Neural cell (in vitro differentiated cells): ENCODE measurements at regions not wholly inside any gene's neighbourhood (a gene's known extent, or its start where the extent isn't known, plus 50 kb on each side); places are given as distances from the start of the nearest gene placed in this dataset.

Source experiments
- H2AFZ ChIP-seq: fragments of 200-600, 300-800 bp; sonication (generic), shearing (Covaris generic); 2 replicates; pipeline ENCODE4 v1.6.0; 2014; ENCODE audit warnings: low read depth, mild to moderate bottlenecking, antibody characterized with exemption, low read length, moderate library complexity
- H3F3A ChIP-seq: fragments of 200-600 bp; shearing (Covaris generic); 2 replicates; pipeline ENCODE4 v1.6.1; 2016; ENCODE audit warnings: mild to moderate bottlenecking, moderate library complexity, mixed read lengths, antibody characterized with exemption, low read length; ENCODE audit not compliant: insufficient read depth, poor library complexity, severe bottlenecking
- H3K27ac ChIP-seq: fragments of 200-600, 300-800 bp; sonication (generic), shearing (Covaris generic); 2 replicates; pipeline ENCODE4 v1.5.1; 2014; ENCODE audit warnings: mild to moderate bottlenecking, low read length, moderate library complexity
- H3K27me3 ChIP-seq: fragments of 300-800, 200-600 bp; sonication (generic), shearing (Covaris generic); 2 replicates; pipeline ENCODE4 v1.6.0; 2014; ENCODE audit warnings: mild to moderate bottlenecking, low read depth, low read length, moderate library complexity; ENCODE audit not compliant: insufficient read depth
- H3K36me3 ChIP-seq: fragments of 300-800, 200-600 bp; sonication (generic), shearing (Covaris generic); 2 replicates; pipeline ENCODE4 v1.5.1; 2014; ENCODE audit warnings: mild to moderate bottlenecking, antibody characterized with exemption, low read length, moderate library complexity; ENCODE audit not compliant: insufficient read depth
- H3K4me2 ChIP-seq: fragments of 300-800, 200-600 bp; sonication (generic), shearing (Covaris generic); 2 replicates; pipeline ENCODE4 v1.6.0; 2014; ENCODE audit warnings: mild to moderate bottlenecking, low read length
- H3K4me3 ChIP-seq: fragments of 300-800, 200-600 bp; sonication (generic), shearing (Covaris generic); 2 replicates; pipeline ENCODE4 v1.5.1; 2014; ENCODE audit warnings: mild to moderate bottlenecking, low read length, moderate library complexity
- H3K79me2 ChIP-seq: fragments of 200-600 bp; shearing (Covaris generic); replicated peaks from 2 replicates; pipeline ENCODE4 v1.6.0; 2014; ENCODE audit warnings: mild to moderate bottlenecking, low read length, moderate library complexity; ENCODE audit not compliant: insufficient read depth
- H3K9ac ChIP-seq: fragments of 300-800, 200-600 bp; sonication (generic), shearing (Covaris generic); 2 replicates; pipeline ENCODE4 v1.6.1; 2016; ENCODE audit warnings: mild to moderate bottlenecking, low read length, mixed read lengths
- H3K9me2 ChIP-seq: fragments of 200-600 bp; shearing (Covaris generic); 2 replicates; pipeline ENCODE4 v1.6.1; 2016; ENCODE audit warnings: mild to moderate bottlenecking, low read length, mixed read lengths; ENCODE audit not compliant: insufficient read depth
- H3K9me3 ChIP-seq: fragments of 200-600, 300-800 bp; sonication (generic), shearing (Covaris generic); 2 replicates; pipeline ENCODE4 v1.6.1; 2016; ENCODE audit warnings: mild to moderate bottlenecking, mixed run types, low read length, moderate library complexity, mixed read lengths
- H4K20me1 ChIP-seq: fragments of 200-600 bp; shearing (Covaris generic); 2 replicates; pipeline ENCODE4 v1.6.1; 2016; ENCODE audit warnings: mild to moderate bottlenecking, mixed run types; ENCODE audit not compliant: insufficient read depth
- CTCF ChIP-seq: fragments of 450-650 bp; IDR thresholded peaks from 2 replicates; pipeline ENCODE4 v1.5.1; 2014; ENCODE audit warnings: antibody characterized with exemption, mild to moderate bottlenecking, moderate library complexity; ENCODE audit not compliant: poor library complexity, severe bottlenecking
- EP300 ChIP-seq: fragments of 450-650 bp; conservative IDR thresholded peaks from 2 replicates; pipeline ENCODE4 v1.6.1; 2014; ENCODE audit warnings: antibody characterized with exemption, mild to moderate bottlenecking, moderate library complexity; ENCODE audit not compliant: poor library complexity, severe bottlenecking
- EZH2 ChIP-seq: fragments of 200-600, 300-800 bp; shearing (Covaris generic), sonication (generic); IDR thresholded peaks from 2 replicates; pipeline ENCODE4 v1.6.1; 2014; ENCODE audit warnings: antibody characterized with exemption, low read length, borderline replicate concordance, mild to moderate bottlenecking; ENCODE audit not compliant: insufficient read depth, poor library complexity, severe bottlenecking
- MXI1 ChIP-seq: fragments of 450-650 bp; conservative IDR thresholded peaks from 2 replicates; pipeline ENCODE4 v1.6.1; 2014; ENCODE audit warnings: antibody characterized with exemption, mild to moderate bottlenecking; ENCODE audit not compliant: poor library complexity, severe bottlenecking
- POLR2AphosphoS5 ChIP-seq: IDR thresholded peaks from 2 replicates; pipeline ENCODE4 v1.6.1; 2012
- RAD21 ChIP-seq: fragments of 450-650 bp; conservative IDR thresholded peaks from 2 replicates; pipeline ENCODE4 v1.6.1; 2014; ENCODE audit warnings: antibody characterized with exemption, mild to moderate bottlenecking, moderate library complexity
- REST ChIP-seq: IDR thresholded peaks from 2 replicates; pipeline ENCODE4 v1.6.1; 2012; ENCODE audit warnings: borderline replicate concordance
- SMC3 ChIP-seq: fragments of 450-650 bp; conservative IDR thresholded peaks from 2 replicates; pipeline ENCODE4 v1.6.1; 2014; ENCODE audit warnings: antibody characterized with exemption, mild to moderate bottlenecking, moderate library complexity; ENCODE audit not compliant: poor library complexity
- TAF1 ChIP-seq: IDR thresholded peaks from 2 replicates; pipeline ENCODE4 v1.6.1; 2012; ENCODE audit warnings: low read depth

- Histone ChIP-seq H2AFZ (no peak overlapping the region), H3K9me3 (no peaks in the 10 kb centered on the region), H3K9me2 (no peaks in the 10 kb centered on the region), H3K27ac (no peak overlapping the region), H4K20me1 (no peaks in the 10 kb centered on the region), H3K79me2 (no peaks in the 10 kb centered on the region), H3K4me3 (no peak overlapping the region), H3K27me3 (no peaks in the 10 kb centered on the region), H3F3A (no peaks in the 10 kb centered on the region), H3K9ac (no peak overlapping the region), H3K36me3 (no peaks in the 10 kb centered on the region), H3K4me2 (no peak overlapping the region)
- no peak for TF ChIP-seq TAF1
- no peak for TF ChIP-seq POLR2AphosphoS5
- TF ChIP-seq CTCF, result no peak
- TF ChIP-seq RAD21, result no peak
- TF ChIP-seq EZH2, result no peak
- no peak for TF ChIP-seq SMC3
- TF ChIP-seq REST, result no peak
- TF ChIP-seq EP300, result no peak
- no peak for TF ChIP-seq MXI1
Observed at GRCh38 chr2:122977580-122977979, 1047.5 kb upstream of the CNTNAP5 start.

- H3K36me3 ChIP-seq, result no peaks in the 10 kb centered on the region
- TF ChIP-seq EZH2 (no peak), RAD21 (no peak), POLR2AphosphoS5 (no peak), EP300 (no peak), CTCF (no peak), TAF1 (no peak), SMC3 (no peak), MXI1 (no peak), REST (no peak)
Observed at GRCh38 chr2:122980671-122981070, 1044.4 kb upstream of the CNTNAP5 start.

More at GRCh38 chr2:122980671-122981070, 1044.4 kb upstream of the CNTNAP5 start:
- Histone ChIP-seq H3K9me2 (no peaks in the 10 kb centered on the region), H3K27ac (no peak overlapping the region), H3K4me2 (no peak overlapping the region), H2AFZ (no peak overlapping the region), H3K9ac (no peak overlapping the region), H3K27me3 (no peaks in the 10 kb centered on the region), H3K79me2 (no peaks in the 10 kb centered on the region), H3K9me3 (no peaks in the 10 kb centered on the region), H3K4me3 (no peak overlapping the region), H3F3A (no peaks in the 10 kb centered on the region), H4K20me1 (no peaks in the 10 kb centered on the region)
